SK-N-SH treated with all-trans-retinoic acid at 6 μM for 48 hours (cell line): ENCODE measurements at regions not wholly inside any gene's neighbourhood (a gene's known extent, or its start where the extent isn't known, plus 50 kb on each side); places are given as distances from the start of the nearest gene placed in this dataset.
"Not testable (repeated sequence)": the region's sequence is repeated elsewhere in the genome, so short reads cannot be mapped to it uniquely, and the experiment has no call there.

Source experiments
- ATAC-seq: fragments of 200-7000 bp; cut with Tn5 transposase; 3 replicates; pipeline ENCODE4 v1.9.1; 2020; ENCODE audit warnings: mild to moderate bottlenecking, moderate library complexity

DNA sequence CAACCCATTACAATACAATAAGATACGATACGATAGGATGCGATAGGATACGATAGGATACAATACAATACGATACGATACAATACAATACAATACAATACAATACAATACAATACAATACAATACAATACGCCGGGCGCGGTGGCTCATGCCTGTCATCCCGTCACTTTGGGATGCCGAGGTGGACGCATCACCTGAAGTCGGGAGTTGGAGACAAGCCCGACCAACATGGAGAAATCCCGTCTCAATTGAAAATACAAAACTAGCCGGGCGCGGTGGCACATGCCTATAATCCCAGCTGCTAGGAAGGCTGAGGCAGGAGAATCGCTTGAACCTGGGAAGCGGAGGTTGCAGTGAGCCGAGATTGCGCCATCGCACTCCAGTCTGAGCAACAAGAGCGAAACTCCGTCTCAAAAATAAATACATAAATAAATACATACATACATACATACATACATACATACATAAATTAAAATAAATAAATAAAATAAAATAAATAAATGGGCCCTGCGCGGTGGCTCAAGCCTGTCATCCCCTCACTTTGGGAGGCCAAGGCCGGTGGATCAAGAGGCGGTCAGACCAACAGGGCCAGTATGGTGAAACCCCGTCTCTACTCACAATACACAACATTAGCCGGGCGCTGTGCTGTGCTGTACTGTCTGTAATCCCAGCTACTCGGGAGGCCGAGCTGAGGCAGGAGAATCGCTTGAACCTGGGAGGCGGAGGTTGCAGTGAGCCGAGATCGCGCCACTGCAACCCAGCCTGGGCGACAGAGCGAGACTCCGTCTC is 2092.5 kb upstream of the TPTE start:
- ATAC-seq: peak; percentile 80

DNA sequence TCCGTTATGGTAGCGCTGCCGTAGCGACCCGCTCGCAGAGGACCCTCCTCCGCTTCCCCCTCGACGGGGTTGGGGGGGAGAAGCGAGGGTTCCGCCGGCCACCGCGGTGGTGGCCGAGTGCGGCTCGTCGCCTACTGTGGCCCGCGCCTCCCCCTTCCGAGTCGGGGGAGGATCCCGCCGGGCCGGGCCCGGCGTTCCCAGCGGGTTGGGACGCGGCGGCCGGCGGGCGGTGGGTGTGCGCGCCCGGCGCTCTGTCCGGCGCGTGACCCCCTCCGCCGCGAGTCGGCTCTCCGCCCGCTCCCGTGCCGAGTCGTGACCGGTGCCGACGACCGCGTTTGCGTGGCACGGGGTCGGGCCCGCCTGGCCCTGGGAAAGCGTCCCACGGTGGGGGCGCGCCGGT is 2086.7 kb upstream of the TPTE start:
- ATAC-seq: not testable (repeated sequence)

DNA sequence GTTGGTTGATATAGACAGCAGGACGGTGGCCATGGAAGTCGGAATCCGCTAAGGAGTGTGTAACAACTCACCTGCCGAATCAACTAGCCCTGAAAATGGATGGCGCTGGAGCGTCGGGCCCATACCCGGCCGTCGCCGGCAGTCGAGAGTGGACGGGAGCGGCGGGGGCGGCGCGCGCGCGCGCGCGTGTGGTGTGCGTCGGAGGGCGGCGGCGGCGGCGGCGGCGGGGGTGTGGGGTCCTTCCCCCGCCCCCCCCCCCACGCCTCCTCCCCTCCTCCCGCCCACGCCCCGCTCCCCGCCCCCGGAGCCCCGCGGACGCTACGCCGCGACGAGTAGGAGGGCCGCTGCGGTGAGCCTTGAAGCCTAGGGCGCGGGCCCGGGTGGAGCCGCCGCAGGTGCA is 2078.3 kb upstream of the TPTE start:
- not testable (repeated sequence) for ATAC-seq

DNA sequence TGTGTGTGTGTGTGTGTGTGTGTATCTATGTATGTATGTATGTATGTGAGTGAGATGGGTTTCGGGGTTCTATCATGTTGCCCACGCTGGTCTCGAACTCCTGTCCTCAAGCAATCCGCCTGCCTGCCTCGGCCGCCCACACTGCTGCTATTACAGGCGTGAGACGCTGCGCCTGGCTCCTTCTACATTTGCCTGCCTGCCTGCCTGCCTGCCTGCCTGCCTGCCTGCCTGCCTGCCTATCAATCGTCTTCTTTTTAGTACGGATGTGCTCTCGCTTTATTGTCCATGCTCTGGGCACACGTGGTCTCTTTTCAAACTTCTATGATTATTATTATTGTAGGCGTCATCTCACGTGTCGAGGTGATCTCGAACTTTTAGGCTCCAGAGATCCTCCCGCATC is 2071.6 kb upstream of the TPTE start:
- ATAC-seq: not testable (repeated sequence)

DNA sequence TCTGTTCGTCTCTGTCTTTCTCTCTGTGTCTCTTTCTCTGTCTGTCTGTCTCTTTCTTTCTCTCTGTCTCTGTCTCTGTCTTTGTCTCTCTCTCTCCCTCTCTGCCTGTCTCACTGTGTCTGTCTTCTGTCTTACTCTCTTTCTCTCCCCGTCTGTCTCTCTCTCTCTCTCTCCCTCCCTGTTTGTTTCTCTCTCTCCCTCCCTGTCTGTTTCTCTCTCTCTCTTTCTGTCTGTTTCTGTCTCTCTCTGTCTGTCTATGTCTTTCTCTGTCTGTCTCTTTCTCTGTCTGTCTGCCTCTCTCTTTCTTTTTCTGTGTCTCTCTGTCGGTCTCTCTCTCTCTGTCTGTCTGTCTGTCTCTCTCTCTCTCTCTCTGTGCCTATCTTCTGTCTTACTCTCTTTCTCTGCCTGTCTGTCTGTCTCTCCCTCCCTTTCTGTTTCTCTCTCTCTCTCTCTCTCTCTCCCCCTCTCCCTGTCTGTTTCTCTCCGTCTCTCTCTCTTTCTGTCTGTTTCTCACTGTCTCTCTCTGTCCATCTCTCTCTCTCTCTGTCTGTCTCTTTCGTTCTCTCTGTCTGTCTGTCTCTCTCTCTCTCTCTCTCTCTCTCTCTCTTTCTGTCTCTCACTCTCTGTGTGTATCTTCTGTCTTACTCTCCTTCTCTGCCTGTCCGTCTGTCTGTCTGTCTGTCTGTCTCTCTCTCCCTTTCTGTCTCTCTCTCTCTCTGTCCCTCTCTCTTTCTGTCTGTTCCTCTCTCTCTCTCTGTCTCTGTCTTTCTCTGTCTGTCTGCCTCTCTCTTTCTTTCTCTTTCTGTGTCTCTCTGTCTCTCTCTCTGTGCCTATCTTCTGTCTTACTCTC is 2065.9 kb upstream of the TPTE start:
- peak; percentile 62 for ATAC-seq

DNA sequence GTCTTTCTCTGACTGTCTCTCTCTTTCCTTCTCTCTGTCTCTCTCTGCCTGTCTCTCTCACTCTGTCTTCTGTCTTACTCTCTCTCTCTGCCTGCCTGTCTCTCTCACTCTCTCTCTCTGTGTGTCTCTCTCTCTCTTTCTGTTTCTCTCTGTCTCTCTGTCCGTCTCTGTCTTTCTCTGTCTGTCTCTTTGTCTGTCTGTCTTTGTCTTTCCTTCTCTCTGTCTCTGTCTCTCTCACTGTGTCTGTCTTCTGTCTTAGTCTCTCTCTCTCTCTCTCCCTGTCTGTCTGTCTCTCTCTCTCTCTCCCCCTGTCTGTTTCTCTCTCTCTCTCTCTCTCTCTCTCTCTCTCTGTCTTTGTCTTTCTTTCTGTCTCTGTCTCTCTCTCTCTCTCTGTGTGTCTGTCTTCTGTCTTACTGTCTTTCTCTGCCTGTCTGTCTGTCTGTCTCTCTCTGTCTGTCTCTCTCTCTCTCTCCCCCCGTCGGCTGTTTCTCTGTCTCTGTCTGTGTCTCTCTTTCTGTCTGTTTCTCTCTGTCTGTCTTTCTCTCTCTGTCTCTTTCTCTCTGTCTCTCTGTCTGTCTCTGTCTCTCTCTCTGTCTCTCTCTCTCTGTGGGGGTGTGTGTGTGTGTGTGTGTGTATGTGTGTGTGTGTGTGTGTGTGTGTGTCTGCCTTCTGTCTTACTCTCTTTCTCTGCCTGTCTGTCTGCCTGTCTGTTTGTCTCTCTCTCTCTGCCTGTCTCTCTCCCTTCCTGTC is 2056.8 kb upstream of the TPTE start:
- ATAC-seq: peak; percentile 95

DNA sequence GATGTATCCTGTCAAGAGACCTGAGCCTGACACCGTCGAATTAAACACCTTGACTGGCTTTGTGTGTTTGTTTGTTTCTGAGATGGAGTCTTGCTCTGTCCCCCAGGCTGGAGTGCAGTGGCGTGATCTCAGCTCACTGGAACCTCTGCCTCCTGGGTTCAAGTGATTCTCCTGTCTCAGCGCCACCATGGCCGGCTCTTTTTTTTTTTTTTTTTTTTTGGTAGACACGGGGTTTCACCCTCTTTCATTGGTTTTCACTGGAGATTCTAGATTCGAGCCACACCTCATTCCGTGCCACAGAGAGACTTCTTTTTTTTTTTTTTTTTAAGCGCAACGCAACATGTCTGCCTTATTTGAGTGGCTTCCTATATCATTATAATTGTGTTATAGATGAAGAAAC is 2054.7 kb upstream of the TPTE start:
- not testable (repeated sequence) for ATAC-seq
